Mucosa of rectum (tissue), 2 donors: ENCODE measurements at regions not wholly inside any gene's neighbourhood (a gene's known extent, or its start where the extent isn't known, plus 50 kb on each side); places are given as distances from the start of the nearest gene placed in this dataset.

Experiments used
- H3K27ac ChIP-seq, 2 donors: one replicate each; pipeline ENCODE4 v1.7.0; 2013; ENCODE audit warnings: inconsistent platforms in 2 of 2, low read depth in 2 of 2, low read length in 2 of 2
- H3K27me3 ChIP-seq, 2 donors: one replicate each; pipeline ENCODE4 v1.7.0; 2013; ENCODE audit warnings: low read length in 2 of 2; ENCODE audit not compliant: control insufficient read depth in 2 of 2, insufficient read depth in 2 of 2
- H3K36me3 ChIP-seq, 2 donors: one replicate each; pipeline ENCODE4 v1.7.0; 2013; ENCODE audit warnings: low read length in 2 of 2; ENCODE audit not compliant: control insufficient read depth in 2 of 2, insufficient read depth in 2 of 2
- H3K4me1 ChIP-seq, 2 donors: one replicate each; pipeline ENCODE4 v1.7.0; 2013; ENCODE audit warnings: low read length in 2 of 2, mild to moderate bottlenecking in 1 of 2; ENCODE audit not compliant: control insufficient read depth in 2 of 2, insufficient read depth in 2 of 2
- H3K4me3 ChIP-seq, 2 donors: one replicate each; pipeline ENCODE4 v1.7.0; 2013; ENCODE audit warnings: low read length in 2 of 2
- H3K9ac ChIP-seq, 2 donors: one replicate each; pipeline ENCODE4 v1.7.0; 2013; ENCODE audit warnings: low read length in 2 of 2, low read depth in 1 of 2, mild to moderate bottlenecking in 1 of 2
- H3K9me3 ChIP-seq, 2 donors: one replicate each; pipeline ENCODE4 v1.7.0; 2013; ENCODE audit warnings: low read length in 2 of 2; ENCODE audit not compliant: control insufficient read depth in 2 of 2
- donor health status: healthy.
- donor health status: Normal muscosa, but diverticular disease.

- Histone ChIP-seq H3K27ac (no peak overlapping the region), H3K4me1 (no peaks in the 10 kb centered on the region), H3K9ac (no peak overlapping the region), H3K36me3 (no peaks in the 10 kb centered on the region), H3K4me3 (no peak overlapping the region), H3K27me3 (no peaks in the 10 kb centered on the region), H3K9me3 (no peaks in the 10 kb centered on the region)
Observed at GRCh38 chr17:70336411-70336810, 167.1 kb downstream of the KCNJ2 start.

GRCh38 chr17:70338946-70339354 lies 169.6 kb downstream of the KCNJ2 start:
- no peak overlapping the region for H3K27ac ChIP-seq
- no peaks in the 10 kb centered on the region for H3K36me3 ChIP-seq
- no peaks in the 10 kb centered on the region for H3K27me3 ChIP-seq
- H3K4me3 ChIP-seq: no peak overlapping the region
- H3K9me3 ChIP-seq: no peaks in the 10 kb centered on the region
- no peak overlapping the region for H3K9ac ChIP-seq
- H3K4me1 ChIP-seq: no peaks in the 10 kb centered on the region

- H3K36me3 ChIP-seq: no peaks in the 10 kb centered on the region
- no peaks in the 10 kb centered on the region for H3K9me3 ChIP-seq
- H3K27me3 ChIP-seq: no peaks in the 10 kb centered on the region
- no peak overlapping the region for H3K27ac ChIP-seq
- no peaks in the 10 kb centered on the region for H3K4me1 ChIP-seq
- no peak overlapping the region for H3K9ac ChIP-seq
- H3K4me3 ChIP-seq: no peak overlapping the region
Observed at GRCh38 chr17:70343114-70343513, 173.8 kb downstream of the KCNJ2 start.

DNA sequence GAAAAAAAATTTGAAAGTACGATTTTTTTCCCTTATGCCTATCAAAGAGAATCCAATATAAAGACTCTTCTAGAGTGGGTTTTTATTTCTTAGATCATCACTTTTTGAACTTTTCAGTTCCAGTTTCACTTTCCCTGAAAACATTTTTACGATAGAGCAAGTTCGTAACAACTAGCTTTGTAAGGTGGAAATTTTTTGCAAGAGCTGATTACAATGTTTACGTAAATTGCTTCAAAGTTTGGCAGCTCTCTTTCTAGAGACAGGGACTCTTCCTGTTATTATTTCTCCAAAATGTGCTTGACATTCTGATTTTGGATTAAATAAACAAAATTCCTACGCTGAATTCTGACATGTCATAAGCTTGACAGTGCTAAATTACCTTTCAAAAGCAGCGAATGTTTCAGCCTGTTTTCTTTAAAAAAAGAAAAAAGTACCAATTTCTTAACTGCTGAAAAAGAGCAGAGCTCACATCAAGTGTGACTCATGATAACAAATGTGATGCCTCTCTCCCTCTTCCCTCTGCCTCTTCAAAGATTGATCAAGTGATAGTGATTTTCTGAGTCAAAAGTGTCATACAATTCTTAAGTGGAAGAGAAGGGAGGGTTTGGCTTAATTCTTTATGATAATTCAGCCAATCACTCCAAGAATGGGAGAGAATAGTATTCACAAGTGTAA lies 175.2 kb downstream of the KCNJ2 start:
- no peak overlapping the region for H3K27ac ChIP-seq
- H3K27me3 ChIP-seq: no peaks in the 10 kb centered on the region
- H3K4me3 ChIP-seq: peak overlapping the region; percentile 44 to 53

DNA sequence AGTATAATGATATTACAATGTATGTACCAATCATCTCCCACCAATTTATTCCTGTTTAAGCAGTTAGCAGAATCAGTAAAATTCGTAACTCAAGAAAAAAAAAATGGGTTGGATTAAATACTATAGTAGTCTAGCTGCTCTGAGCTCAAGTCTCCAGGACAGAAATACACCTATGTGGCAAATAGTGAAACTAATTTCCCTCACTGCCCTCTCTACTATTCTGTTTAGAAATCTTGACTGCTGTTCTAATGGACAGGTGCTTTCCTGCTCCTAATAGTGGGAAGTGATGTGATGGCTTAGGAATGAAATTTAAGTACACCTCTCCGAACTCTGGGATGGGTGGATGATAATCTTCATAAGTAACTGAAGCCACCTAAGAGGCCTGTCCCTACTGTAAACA lies 175.7 kb downstream of the KCNJ2 start:
- no peaks in the 10 kb centered on the region for H3K9me3 ChIP-seq
- H3K27ac ChIP-seq: no peak overlapping the region
- no peaks in the 10 kb centered on the region for H3K27me3 ChIP-seq
- H3K4me3 ChIP-seq: peak overlapping the region in 1 of 2 donors; percentile 53
- no peak overlapping the region for H3K9ac ChIP-seq
- no peaks in the 10 kb centered on the region for H3K36me3 ChIP-seq
- no peaks in the 10 kb centered on the region for H3K4me1 ChIP-seq

More for the DNA sequence above, 175.2 kb downstream of the KCNJ2 start:
- no peaks in the 10 kb centered on the region for H3K9me3 ChIP-seq
- H3K9ac ChIP-seq: peak overlapping the region in 1 of 2 donors; percentile 19
- no peaks in the 10 kb centered on the region for H3K36me3 ChIP-seq
- H3K4me1 ChIP-seq: no peaks in the 10 kb centered on the region

DNA sequence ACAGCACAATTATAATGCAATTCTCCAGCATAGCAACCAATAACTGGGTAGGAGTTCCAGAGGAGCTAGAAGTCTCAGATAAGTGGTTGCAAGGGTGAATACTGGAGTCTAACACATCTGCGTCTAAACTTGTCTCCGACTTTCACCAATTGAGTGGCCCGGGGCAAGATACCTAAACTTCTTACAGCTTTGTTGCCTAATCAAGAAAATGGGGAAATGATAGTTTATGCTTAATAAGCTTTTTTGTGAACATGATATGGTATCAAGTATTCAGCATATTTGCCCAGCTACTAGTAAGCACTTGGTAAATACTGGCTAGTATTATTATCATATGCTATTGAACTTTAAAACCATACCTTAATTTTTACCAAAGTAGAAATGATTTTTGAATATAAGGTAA lies 183.5 kb downstream of the KCNJ2 start:
- Histone ChIP-seq H3K9ac (no peak overlapping the region), H3K27me3 (no peaks in the 10 kb centered on the region), H3K36me3 (no peaks in the 10 kb centered on the region), H3K4me3 (no peak overlapping the region), H3K27ac (no peak overlapping the region), H3K9me3 (no peaks in the 10 kb centered on the region), H3K4me1 (no peaks in the 10 kb centered on the region)

DNA sequence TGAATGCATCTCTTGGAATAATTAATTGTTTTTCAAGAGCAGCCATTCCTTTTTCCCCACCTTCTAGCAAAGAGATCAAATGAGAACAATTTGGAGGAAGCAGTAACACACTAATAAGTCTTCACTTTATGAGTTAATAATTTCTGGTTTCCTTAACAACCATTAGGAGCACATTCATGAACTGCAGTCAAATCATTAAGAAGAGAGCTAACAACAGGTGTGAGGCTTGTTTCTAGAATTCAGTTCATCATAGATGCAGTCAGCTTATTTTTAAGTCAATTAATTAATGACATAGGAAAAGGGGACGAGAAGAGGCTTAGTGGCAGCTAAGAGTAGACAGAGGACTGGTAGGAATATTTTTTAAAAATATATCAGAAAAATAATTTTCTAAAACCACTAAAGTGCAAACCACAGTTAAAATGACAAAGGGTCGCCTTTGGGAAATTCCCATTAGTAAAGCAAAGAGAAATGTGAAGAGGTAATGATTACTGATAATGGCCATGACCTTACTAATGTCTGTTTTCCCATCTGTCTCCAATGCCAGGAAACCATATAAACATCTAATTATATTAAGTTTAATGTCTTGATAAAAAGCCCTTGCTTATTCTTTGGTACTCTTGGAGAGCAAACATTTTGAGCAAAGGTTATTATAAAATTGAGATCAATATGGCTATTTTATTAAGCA lies 184.2 kb downstream of the KCNJ2 start:
- H3K4me1 ChIP-seq: no peaks in the 10 kb centered on the region
- H3K9me3 ChIP-seq: no peaks in the 10 kb centered on the region

DNA sequence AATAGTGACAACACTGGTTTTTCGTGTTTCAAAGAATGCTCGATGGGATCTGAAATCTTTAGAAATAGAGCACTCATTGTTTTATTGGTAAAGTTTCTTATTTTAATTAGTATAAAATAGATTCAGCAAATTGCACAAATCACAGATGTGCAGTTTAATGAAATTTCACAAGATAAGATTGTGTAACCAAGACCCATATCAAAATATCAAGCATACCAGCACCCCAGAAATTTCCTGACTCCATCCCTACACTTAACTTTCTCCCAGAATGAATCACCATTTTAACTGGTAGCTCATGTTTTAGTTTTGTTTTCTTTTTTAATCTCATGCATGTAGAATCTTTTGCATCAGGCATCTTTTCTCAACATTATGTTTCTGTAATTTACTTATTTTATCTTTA lies 185.9 kb downstream of the KCNJ2 start:
- Histone ChIP-seq H3K36me3 (no peaks in the 10 kb centered on the region), H3K4me1 (no peaks in the 10 kb centered on the region), H3K27ac (no peak overlapping the region), H3K4me3 (no peak overlapping the region), H3K27me3 (no peaks in the 10 kb centered on the region), H3K9me3 (no peaks in the 10 kb centered on the region), H3K9ac (no peak overlapping the region)

More for the DNA sequence above, 184.2 kb downstream of the KCNJ2 start:
- Histone ChIP-seq H3K27me3 (no peaks in the 10 kb centered on the region), H3K27ac (no peak overlapping the region), H3K9ac (no peak overlapping the region), H3K36me3 (no peaks in the 10 kb centered on the region), H3K4me3 (no peak overlapping the region)

DNA sequence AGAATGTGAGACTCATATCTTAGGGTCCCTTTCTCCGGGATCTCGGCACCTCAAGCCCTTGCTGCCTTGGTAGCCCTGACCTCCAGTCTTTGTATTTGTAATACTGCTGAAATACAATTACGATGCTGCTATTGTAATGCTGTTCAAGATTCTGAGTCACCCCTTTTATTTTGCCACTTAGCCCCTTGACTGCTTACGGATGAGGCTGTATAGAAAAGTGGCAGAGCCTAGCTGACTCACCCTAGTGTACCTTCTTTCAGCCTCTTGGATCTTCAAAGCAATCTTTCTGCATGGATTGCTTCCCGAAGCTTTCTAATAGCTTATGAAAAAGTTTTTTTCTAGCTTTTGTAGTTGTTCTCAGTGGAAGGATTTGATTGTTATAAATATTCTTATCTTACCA lies 187.9 kb downstream of the KCNJ2 start:
- Histone ChIP-seq H3K4me3 (no peak overlapping the region), H3K27ac (no peak overlapping the region), H3K27me3 (no peaks in the 10 kb centered on the region), H3K9me3 (no peaks in the 10 kb centered on the region), H3K9ac (no peak overlapping the region), H3K36me3 (no peaks in the 10 kb centered on the region), H3K4me1 (no peaks in the 10 kb centered on the region)

GRCh38 chr17:70365091-70365583 lies 195.8 kb downstream of the KCNJ2 start:
- Histone ChIP-seq H3K9me3 (no peaks in the 10 kb centered on the region), H3K27ac (no peak overlapping the region), H3K4me1 (no peaks in the 10 kb centered on the region)

More at GRCh38 chr17:70365091-70365583, 195.8 kb downstream of the KCNJ2 start:
- no peak overlapping the region for H3K4me3 ChIP-seq
- H3K36me3 ChIP-seq: no peaks in the 10 kb centered on the region
- no peaks in the 10 kb centered on the region for H3K27me3 ChIP-seq
- H3K9ac ChIP-seq: no peak overlapping the region
